Hindlimb muscle (tissue), 1 donor: ENCODE measurements at regions not wholly inside any gene's neighbourhood (a gene's known extent, or its start where the extent isn't known, plus 50 kb on each side); places are given as distances from the start of the nearest gene placed in this dataset.
"Not testable (repeated sequence)": the region's sequence is repeated elsewhere in the genome, so short reads cannot be mapped to it uniquely, and the experiment has no call there.

Experiments used
- DNase-seq: peaks from one replicate; pipeline ENCODE4 v3.0.0-alpha.2; 2013

DNA sequence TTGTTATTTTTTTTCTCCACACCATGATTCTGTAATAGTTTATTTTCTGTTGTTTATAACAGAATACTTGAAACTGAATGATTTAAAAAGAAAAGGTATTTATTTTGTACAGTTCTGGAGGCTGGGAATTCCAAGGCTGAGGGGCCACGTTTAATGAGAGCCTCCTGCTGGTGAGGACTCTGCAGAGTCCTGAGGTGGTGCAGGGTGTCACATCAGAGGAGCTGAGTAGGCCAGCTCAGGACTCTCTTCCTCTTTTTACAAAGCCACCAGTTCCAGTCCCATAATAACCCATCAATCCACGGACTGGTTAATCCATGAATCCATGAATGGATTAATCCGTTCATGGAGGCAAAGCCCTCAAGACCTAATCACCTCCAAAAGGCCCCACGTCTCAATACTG, 71.6 kb downstream of the TFAP2A start:
- DNase-seq = no peak

DNA sequence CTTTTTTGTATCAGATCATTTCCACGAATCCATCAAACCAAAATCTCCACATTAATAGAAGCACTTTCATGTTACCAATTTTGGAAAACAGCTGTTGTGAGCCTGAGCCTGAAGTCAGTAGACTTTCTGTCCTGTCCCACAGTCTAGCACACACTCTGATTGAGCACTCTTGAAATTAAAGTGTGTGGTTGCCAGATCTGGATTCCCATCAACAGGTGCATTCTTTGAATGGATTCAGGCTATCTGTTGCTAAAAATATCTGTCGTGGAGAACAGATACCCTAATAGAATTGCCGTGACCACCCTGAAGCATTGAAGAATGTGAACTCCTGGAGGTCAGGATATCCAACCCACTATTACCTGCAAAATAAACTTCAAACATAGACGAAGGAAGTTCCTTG, 73.3 kb downstream of the TFAP2A start:
- no peak for DNase-seq

DNA sequence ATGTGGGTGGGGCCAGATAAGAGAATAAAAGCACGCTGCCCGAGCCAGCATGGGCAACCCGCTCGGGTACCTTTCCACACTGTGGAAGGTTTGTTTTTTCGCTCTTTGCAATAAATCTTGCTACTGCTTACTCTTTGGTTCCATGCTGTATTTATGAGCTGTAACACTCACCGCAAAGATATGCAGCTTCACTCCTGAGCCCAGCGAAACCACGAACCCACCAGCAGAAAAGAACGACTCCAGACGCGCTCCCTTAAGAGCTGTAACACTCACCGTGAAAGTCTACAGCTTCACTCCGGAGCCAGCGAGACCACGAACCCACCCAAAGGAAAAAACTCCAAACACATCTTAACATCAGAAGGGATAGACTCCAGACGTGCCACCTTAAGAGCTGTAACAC, 76.7 kb downstream of the TFAP2A start:
- no peak for DNase-seq

DNA sequence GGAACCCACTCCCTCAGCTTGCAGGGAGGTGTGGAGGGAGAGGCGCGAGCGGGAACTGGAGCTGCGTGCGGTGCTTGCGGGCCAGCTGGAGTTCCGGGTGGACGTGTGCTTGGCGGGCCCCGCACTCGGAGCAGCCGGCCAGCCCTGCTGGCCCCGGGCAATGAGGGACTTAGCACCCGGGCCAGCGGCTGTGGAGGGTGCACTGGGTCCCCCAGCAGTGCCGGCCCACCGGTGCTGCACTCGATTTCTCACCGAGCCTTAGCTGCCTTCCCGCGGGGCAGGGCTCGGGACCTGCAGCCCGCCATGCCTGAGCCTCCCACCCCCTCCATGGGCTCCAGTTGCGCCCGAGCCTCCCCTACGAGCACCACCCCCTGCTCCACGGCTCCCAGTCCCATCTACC, 77.5 kb downstream of the TFAP2A start:
- DNase-seq = not testable (repeated sequence)

DNA sequence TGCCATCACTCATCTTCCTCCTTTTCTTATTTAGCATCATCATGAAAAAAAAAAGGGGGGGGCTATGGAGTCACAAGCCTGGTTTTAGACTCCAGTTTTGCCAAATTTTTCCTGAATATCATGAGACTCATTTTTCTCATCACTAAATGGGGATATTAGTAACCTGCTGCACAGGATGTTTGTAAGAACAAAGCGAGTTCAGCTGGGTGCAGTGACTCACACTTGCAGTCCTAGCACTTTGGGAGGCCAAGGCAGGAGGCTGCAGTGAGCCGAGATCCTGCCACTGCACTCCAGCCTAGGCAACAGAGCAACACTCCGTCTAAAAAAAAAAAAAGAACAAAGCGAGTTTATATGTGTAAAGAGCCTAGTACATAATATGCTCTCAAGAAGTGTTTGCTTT, 82.8 kb downstream of the TFAP2A start:
- DNase-seq = no peak

DNA sequence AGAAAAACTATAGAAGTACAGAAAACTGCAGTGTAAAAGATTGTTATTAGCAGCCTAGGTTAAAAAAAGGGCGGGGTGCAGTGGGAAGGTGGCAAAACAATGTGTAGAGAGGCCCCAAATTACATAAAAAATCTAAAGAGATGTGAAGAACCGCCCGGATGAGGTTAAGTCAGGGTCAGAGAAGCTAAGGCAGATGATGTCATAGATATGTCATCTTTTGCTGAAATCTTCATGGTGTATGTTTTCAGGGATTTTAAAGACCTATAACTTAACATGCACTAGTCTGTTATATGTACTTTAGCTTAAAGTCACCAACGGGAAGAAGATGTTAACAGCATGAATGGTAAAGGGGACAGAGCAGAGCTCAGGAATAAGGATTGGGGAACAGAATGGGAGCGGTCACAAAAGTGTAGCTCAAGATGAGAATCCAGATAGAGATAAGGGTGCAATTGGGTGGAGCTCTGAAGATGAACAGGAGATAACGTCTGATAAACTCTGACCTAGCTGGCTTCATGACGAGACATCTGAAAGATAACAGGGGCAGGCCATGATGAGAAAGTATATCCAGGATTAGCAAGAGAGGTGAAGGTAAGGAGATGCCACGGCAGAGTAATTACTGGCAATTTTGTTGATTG, 83.4 kb downstream of the TFAP2A start:
- DNase-seq = no peak

DNA sequence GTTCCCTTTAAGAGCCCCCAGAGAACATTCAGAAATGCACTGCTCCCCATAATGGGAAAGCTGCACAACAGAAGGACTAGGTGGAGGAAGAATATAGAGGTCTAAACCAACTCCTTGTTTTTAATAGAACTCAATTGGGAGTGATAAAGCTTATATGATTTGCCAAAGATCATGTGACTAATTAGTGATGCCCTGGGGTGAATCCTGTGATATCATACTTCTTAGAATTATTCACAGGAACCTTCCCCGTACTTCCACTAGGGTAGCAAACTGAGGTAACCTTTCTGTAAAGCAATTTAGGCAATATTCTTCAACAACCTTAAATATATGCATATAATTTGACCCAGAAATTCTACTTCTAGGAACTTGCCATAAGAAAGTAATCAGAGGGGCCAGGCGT, 84.4 kb downstream of the TFAP2A start:
- DNase-seq = no peak

DNA sequence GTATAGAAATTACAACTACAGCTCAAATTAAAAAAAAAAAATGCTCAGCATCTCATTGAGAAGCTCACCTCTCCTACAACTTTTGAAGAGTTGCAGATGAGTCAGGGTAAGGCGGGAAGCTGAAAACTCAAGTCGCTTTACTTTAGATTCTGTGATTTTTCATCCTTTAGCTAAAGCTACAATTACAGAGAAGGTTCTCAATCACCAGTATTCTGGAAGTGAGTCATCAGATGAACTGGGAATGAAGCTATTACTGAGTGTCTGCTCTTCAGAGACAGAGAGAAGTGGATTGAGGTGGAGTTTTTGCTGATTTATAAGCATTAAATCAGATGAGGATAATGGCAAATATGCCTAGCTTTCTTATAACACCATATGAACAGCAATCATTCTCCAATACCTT, 91.9 kb downstream of the TFAP2A start:
- no peak for DNase-seq

DNA sequence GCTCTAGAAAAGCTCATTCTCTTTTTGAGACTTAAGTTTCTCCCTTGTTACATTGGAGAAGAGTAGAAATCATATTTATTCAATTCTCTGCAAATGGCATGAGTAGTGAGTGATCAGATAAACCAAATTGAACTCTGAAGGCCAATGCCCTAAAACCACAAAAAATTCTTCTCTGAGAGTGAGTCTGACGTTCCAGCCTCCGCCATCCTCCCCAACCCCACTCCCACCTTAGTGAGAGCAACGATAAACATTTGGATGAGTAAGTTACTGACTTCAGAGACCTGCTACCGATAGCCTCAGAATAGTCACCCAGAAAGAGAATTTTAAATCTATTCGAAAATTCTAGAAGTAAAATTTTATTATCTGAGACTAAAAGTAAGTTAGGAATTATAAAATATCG, 94.6 kb downstream of the TFAP2A start:
- no peak for DNase-seq

DNA sequence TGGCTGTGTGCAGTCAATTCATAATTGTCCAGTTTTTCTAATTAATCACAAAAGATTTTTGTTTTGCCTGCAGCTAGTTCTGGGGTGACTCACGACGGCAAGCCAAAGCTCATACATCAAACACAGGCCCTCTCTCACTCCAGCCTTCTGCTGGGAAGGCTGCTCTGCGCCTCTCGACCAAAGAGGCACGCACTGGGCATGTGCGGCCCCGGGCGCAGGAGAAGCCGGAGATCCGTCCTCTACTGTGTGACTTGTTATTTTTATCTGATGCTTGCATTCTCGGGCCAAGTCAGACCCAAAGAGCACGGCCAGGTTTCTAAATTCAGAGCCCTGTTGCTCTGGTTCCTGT, 98.5 kb downstream of the TFAP2A start:
- DNase-seq = no peak

DNA sequence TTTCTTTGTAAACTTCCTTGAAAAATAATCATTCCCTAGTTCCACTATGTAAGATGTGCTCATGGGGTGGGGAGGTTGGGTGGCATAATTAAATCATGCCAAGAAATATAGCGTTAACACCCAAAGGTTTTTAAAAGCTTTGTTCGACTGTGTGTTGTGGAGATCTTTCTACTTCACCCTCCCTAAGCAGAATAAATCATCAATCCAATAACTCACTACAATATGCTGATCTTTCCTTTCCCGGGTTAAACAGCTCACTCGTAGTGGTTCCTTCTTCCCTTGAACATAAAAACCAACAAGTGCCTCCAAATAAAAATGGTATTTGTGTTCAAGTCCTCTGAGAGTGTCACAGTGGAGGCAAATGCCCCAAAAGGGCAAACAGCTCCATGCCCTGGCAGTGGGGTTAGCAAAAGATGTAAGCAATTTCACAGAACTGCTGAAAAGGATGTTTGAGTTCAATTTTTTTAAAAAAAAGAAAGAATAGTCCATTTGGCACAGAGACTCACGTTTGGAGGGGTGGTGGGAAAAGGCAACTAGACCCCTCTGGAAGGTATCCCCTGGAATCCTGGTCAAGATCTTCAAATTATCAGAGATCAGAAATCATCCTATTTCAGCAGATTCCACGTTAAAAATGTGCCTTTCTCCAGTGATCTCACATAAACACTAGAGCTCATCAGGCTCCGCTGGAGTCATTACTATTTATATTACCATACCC, 99.1 kb downstream of the TFAP2A start:
- DNase-seq = no peak

DNA sequence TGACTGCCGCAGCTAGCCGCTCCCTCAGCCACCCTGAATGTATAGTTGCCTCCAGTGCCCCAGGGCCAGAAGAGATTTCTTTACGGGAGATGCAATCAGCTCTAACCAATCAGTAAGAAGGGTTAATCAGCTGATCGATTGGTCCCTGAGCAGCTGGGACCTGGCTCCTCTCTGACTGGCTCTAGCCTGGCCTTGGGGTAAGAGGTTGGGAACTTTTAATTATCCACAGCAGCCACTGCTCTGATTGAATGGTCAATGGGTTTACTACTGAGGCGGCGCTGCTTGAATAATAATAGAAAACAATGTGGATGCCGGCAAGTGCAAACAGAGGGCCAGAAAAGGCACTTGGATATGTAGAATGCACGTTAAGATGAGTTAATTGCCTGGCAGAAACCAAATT, 99.8 kb downstream of the TFAP2A start:
- no peak for DNase-seq

DNA sequence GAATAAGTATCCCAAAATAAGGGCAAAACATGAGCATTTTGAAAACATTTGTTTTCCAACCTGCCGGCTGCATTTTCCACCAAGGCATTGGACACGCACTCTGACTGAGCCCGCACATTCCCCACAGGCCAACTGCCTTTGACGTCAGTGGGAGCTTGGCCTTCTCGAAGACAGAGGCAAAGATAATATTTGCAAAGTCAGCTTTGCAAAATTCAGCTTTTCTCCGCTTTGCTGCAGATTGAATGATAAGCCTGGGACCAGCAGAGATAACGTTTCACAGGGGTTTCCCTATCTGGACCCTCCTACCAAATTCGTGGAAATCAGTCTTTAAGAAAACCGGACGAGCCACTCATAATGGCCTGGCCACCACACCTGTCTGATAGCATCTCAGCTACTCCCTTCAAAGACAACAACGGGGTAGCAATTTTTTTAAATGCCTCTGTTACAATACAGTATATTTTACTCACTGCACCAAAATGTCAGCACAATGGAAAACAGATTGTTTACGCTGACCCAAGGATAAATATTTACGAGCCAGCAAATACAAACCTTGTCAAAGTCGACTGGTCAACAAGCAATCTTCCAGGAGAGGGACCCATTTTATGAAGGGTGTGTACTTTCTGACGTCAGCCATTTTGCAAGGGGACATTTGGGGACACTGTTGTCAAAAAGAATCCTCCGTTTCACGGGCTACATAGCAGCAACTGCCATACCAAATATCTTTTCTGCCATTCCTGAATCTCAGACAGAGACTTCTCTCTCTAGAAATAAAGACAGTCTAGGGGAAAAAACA, 100.5 kb downstream of the TFAP2A start:
- no peak for DNase-seq

DNA sequence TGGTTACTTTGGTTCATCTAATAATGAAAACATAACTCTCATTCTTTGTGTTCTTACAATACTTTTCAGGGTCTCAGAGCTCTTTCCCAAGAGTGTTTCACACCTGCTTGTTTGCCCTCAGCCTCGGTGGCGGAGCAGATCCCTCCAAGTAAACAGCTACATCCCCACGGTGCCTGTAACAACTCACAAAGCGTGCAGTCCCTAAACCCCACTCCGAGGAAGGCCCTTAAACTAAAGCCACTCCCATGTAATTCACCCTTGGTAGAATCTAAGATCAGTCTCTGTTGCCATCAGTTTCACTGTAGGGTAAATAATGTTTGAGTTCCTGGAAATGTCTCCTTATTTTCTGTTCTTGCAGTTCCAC, 101.1 kb downstream of the TFAP2A start:
- DNase-seq = no peak

DNA sequence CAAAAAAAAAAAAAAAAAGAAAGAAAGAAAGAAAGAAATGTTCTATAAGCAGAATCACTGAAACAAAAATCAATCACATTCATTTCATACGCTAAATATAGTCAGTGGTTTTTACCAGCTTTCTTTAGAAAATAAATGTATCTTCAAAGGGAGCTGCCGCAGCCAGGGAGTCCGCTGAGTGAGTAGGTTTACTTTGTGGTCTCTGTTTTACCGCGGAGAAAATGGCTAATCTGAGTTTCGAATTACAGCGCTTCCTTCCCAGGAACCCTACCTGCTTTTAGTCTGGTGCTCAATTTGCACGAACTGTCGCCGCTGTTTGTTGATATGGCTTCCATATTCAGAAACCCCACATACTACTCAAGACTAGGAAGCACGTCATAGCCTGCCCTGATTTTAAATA, 102.4 kb downstream of the TFAP2A start:
- DNase-seq = no peak

DNA sequence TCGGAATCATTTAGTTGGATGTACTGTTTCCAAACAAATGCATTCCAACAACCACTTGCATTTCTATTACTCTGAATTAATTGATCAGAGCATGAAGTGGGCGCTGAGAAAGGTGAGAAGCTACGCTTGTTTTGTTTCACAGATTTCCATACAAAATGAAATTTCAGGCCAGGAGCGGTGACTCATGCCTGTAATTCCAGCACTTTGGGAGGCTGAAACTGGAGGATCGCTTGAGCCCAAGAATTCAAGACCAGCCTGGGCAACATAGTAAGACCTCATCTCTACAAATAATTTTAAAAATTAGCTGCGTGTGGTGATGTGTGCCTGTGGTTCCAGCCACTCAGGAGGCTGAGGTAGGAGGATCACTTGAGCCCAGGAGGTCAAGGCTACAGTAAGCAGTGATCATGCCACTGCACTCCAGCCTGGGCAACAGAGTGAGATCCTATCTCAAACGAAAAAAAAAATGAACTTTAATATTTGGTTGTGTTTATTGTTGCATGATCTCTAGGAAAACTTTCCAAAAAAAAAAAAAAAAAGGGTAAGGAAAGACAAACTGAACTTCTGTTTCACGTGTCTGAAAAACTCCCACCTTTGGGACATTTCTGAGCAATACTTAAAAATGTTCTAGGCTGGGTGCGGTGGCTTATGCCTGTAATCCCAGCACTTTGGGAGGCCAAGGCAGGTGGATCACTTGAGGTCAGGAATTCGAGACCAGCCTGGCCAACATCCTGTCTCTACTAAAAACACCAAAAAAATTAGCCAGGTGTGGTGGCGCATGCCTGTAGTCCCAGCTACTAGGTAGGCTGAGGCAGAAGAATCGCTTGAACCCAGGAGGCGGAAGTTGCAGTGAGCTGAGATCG, 103.1 kb downstream of the TFAP2A start:
- not testable (repeated sequence) for DNase-seq

DNA sequence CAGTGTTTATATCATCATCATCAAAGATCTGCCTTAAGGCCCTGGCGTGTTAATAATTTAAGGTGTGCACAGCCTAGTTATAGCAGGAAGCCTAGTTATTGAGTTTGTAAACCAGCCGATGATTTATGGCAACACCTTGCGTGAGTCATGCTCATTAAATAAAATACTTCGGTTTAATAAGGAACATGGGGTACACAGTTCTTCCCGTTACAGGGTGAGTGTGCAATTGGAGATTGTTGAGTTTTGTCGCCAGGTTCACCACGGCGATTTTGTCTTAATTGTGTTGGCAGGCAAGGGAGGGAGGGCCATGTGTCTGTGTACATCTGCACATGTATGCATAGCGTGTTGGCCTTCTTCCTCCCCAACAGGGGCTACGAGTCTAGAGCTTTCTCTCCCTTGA, 104.0 kb downstream of the TFAP2A start:
- no peak for DNase-seq

DNA sequence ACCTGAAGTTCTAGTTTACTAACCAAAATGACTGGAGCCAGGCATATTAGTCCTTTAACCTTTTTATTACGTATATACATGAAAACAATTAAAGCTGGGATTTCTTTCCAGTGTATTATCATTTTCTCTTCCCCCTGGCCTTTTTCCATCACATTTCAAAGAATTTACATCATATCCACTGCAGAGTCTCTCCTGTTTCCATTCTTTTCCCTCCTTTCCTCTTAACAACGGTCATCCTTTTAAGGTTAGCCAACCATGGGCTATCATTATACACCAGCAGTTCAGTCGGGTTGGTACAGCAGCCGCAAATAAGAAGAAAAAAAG, 104.6 kb downstream of the TFAP2A start:
- DNase-seq = no peak

DNA sequence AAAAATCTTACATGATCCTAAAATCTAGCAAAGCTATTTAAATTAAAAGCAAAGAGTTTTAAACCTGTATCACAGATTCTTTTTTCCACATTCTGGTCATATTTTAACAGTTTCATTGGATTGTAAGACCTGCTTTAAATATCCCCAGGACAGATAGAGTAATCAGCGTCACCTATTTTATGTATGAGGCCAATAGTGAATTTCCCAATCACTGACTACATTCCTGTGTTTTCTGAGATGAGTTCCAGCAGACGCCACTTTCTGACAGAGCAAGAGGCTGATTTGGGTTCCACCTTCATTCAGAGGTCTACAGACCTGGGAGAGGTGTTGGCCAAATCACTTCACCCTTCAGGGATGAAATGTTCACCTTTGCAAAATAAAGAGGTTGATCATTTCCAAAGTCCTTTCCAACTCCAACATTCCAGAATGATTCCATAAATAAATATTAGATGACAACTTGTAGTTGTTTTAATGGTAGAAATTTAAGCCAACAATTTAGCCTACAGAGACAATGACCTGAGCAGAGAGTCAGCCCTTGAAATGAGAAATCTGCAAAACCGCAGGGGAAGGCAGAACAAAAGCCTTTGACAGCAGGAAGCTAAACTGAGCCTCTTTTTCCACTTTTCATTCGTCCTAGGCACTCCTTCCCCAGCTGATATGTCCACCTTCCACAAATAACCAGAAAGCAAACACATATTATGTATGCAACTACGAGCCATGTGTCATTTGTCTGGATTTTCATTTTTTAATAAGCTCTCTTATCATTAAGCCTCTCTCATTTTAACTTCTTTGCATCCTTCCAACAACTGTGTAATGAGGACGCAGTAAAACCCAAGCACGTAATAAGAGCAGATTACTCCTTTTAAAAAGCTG, 105.2 kb downstream of the TFAP2A start:
- DNase-seq = no peak

DNA sequence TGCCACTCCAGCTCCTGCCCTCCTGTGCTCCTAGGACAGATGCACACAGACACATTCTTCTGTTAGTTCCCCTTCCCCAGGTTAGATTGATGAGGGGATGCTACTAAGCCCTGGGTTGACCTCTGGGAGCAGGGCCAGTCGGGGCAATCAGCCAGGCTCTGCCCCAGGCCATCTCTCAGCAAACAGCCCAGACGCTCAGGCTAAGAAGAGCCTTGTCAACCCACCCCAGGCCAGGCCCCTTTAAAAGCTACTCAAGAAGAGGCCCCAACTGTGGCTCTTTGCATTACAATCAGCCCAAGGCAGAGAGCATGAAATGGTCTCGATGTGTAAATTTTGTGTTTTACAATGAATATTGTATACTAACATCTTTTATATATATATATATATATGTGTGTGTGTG, 107.4 kb downstream of the TFAP2A start:
- no peak for DNase-seq

DNA sequence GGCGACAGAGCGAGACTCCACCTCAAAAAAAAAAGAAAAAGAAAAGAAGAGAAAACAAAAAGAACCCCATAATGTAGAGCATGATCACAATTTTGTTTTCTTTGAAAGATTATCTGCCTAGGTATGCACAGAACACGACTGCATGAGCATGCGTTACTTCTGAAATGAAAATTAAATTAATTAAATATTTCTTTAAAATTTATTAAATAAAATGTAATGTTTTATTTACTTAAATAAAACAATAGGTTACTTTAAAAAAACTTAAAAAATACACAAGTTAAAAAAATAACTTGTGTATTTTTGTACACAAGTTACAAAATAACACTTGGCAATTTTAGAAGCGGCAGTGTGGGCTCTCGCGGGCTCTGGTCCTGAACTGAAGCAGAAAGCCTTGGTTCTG, 107.8 kb downstream of the TFAP2A start:
- DNase-seq = no peak

DNA sequence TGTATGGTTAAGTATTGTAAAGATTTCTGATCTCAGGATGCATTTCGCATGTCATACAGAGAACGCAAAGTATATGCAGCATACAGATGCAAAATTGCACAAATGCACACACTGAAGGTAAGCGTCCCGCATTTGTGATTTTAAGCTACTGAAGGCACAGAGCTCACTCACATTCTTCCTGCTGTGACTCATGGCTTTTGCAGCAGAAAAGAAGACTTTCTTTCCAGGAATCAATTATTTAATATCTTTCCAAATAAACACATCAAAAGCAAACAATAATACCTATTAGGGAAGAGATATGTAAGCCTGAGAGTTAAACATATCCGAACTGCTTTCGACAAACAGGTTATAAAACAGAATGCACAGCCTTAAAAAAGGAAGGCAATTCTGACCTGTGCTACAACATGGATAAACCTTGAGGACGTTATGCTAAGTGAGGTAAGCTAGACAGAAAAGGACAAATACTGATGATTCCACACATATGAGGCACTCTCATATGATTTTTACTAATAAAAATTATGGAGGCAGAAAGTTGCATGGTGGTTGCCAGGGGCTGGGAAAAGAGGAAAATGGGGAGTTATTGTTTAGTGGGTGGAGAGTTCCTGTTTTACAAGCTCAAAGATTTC, 109.0 kb downstream of the TFAP2A start:
- DNase-seq = no peak
